ENCODE measurements at regions not wholly inside any gene's neighbourhood (a gene's known extent, or its start where the extent isn't known, plus 50 kb on each side); places are given as distances from the start of the nearest gene placed in this dataset.

DNA sequence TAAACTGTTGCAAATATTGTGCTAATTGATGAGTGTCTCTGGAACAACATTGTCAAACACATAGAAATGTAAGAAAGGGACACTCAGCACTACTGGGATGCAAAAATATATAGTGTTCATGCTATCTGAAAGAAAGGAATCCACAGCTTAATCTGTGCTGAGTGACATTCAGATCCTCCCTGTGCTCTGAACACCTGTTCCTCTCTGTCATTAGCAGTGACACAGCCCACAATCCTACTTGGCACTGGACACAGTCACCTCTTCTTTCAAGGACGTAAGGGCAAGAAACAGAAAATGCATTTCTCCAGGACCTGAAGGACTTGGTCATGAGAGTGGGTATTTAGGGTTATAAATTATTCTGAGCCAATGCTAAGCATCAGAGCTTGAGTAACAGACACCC lies 121.4 kb upstream of the SV2C start:
- DNase-seq (ENCODE audit: low read depth) (no peak), FAIRE-seq (no peak)
- Histone ChIP-seq H3K4me3 (ENCODE audit: low read depth, low read length) (no peak overlapping the region), H3K27me3 (ENCODE audit: control insufficient read depth, insufficient read depth, low read length) (no peaks in the 10 kb centered on the region), H3K36me3 (ENCODE audit: control insufficient read depth, insufficient read depth, low read length) (no peaks in the 10 kb centered on the region)
- TF ChIP-seq, protein P1, sequence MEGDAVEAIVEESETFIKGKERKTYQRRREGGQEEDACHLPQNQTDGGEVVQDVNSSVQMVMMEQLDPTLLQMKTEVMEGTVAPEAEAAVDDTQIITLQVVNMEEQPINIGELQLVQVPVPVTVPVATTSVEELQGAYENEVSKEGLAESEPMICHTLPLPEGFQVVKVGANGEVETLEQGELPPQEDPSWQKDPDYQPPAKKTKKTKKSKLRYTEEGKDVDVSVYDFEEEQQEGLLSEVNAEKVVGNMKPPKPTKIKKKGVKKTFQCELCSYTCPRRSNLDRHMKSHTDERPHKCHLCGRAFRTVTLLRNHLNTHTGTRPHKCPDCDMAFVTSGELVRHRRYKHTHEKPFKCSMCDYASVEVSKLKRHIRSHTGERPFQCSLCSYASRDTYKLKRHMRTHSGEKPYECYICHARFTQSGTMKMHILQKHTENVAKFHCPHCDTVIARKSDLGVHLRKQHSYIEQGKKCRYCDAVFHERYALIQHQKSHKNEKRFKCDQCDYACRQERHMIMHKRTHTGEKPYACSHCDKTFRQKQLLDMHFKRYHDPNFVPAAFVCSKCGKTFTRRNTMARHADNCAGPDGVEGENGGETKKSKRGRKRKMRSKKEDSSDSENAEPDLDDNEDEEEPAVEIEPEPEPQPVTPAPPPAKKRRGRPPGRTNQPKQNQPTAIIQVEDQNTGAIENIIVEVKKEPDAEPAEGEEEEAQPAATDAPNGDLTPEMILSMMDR (IDR thresholded peaks at IDR 0.05; ENCODE audit: insufficient read depth, low read length, severe bottlenecking), result no peak

DNA sequence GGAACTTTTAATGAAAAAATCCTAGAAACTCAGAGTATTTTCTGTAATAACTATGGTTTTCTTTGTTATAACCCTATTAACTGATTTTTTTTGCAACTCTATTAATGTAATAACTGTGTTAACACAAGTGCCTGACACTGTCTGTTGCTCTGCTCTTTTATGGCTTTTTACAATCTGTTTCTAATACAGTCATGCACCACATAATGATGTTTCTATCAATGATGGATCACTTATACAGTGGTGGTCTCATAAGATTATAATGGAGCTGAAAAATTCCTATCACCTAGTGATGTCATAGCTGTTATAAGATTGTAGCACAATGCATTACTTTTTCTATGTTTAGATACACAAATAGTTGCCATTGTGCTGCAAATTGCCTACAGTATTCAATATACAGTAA lies 123.1 kb upstream of the SV2C start:
- TF ChIP-seq, protein P1 (IDR thresholded peaks at IDR 0.05; ENCODE audit: insufficient read depth, low read length, severe bottlenecking), result no peak
- no peak for DNase-seq (ENCODE audit: low read depth)
- Histone ChIP-seq H3K27me3 (ENCODE audit: control insufficient read depth, insufficient read depth, low read length) (no peaks in the 10 kb centered on the region), H3K36me3 (ENCODE audit: control insufficient read depth, insufficient read depth, low read length) (no peaks in the 10 kb centered on the region), H3K4me3 (ENCODE audit: low read depth, low read length) (no peak overlapping the region)
- FAIRE-seq, result no peak

DNA sequence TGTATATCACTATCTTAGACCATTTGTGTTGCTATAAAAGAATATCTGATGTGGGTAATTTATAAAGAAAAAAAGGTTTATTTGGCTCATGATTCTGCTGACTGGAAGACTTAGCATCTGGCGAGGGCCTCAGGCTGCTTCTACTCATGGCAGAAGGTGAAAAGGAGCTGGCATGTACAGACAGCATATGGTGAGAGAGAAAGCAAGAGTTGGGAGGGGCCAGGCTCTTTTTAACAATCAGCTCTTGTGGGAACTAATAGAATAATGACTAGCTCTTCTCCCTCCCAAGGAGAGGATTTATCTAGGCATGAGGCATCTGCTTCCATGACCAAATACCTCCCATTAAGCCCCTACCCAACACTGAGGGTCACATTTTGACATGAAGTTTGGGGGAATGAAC lies 130.2 kb upstream of the SV2C start:
- TF ChIP-seq, protein P1 (IDR thresholded peaks at IDR 0.05; ENCODE audit: insufficient read depth, low read length, severe bottlenecking), result no peak
- H3K4me3 ChIP-seq (ENCODE audit: low read depth, low read length), result no peak overlapping the region
- H3K27me3 ChIP-seq (ENCODE audit: control insufficient read depth, insufficient read depth, low read length), result no peaks in the 10 kb centered on the region
- FAIRE-seq, result no peak
- H3K36me3 ChIP-seq (ENCODE audit: control insufficient read depth, insufficient read depth, low read length), result no peaks in the 10 kb centered on the region
- DNase-seq (ENCODE audit: low read depth), result no peak

DNA sequence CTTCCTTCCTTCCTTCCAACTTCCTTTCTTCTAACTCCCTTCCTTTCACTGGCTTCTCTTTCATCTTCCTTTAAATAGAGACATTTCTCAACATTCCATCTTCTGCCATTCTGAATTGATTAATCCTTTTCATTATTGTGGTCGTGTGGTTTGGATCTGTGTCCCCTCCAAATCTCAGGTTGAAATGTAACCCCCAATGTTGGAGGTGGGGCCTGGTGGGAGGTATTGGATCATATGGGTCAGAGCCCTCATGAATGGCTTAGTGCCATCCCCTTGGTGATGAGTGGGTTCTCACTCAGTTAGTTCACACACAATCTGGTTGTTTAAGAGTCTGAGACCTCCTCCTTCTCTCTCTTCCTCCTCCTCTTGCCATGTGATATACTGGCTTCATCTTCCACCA lies 130.9 kb upstream of the SV2C start:
- FAIRE-seq (no peak), DNase-seq (ENCODE audit: low read depth) (no peak)
- H3K27me3 ChIP-seq (ENCODE audit: control insufficient read depth, insufficient read depth, low read length), result no peaks in the 10 kb centered on the region
- H3K4me3 ChIP-seq (ENCODE audit: low read depth, low read length), result no peak overlapping the region
- TF ChIP-seq, protein P1 (IDR thresholded peaks at IDR 0.05; ENCODE audit: insufficient read depth, low read length, severe bottlenecking), result no peak
- no peaks in the 10 kb centered on the region for H3K36me3 ChIP-seq (ENCODE audit: control insufficient read depth, insufficient read depth, low read length)

DNA sequence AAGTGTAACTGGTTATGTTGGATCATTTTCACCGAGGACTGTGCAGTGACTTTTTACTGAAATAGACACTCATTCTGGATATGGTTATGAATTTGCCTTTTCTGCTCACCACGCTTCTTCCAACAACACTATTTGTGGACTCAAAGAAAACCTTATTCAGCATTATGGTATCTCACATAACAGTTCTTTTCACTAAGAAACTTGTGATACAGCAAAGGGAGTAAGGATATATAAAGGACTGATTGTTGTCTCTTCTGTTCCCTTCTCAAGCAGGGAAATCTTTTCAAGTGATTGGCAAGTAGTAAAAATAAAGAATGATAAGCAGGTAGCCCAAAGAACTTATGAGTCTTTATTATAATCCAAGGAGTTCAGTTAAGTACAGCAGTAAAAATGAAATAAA lies 131.5 kb upstream of the SV2C start:
- Histone ChIP-seq H3K36me3 (ENCODE audit: control insufficient read depth, insufficient read depth, low read length) (no peaks in the 10 kb centered on the region), H3K4me3 (ENCODE audit: low read depth, low read length) (no peak overlapping the region), H3K27me3 (ENCODE audit: control insufficient read depth, insufficient read depth, low read length) (no peaks in the 10 kb centered on the region)
- TF ChIP-seq, protein P1 (IDR thresholded peaks at IDR 0.05; ENCODE audit: insufficient read depth, low read length, severe bottlenecking), result no peak
- DNase-seq (ENCODE audit: low read depth) (no peak), FAIRE-seq (no peak)

DNA sequence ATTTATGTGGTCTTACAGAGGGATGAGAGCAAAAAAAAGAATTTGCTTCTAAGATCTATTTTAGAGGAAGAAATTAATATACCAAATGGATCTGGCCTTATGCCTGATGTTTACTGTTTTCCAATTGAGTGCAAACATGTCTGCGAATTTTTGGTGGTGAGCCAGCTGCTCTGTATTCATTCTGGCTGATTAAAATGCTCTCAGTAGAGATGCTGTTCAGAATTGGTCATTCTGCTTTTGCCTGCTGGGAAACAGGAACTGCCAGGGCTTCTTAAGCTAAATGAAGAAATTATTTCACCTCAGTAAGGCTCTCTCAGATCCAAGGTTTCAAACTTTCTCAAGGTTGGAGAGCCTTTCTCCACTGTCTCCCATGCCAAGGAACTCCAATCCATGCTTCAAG lies 132.0 kb upstream of the SV2C start:
- Histone ChIP-seq H3K27me3 (ENCODE audit: control insufficient read depth, insufficient read depth, low read length) (no peaks in the 10 kb centered on the region), H3K4me3 (ENCODE audit: low read depth, low read length) (no peak overlapping the region), H3K36me3 (ENCODE audit: control insufficient read depth, insufficient read depth, low read length) (no peaks in the 10 kb centered on the region)
- FAIRE-seq (no peak), DNase-seq (ENCODE audit: low read depth) (no peak)
- TF ChIP-seq, protein P1 (IDR thresholded peaks at IDR 0.05; ENCODE audit: insufficient read depth, low read length, severe bottlenecking), result no peak
